OCI-M1 (cell line): ENCODE measurements at regions not wholly inside any gene's neighbourhood (a gene's known extent, or its start where the extent isn't known, plus 50 kb on each side); places are given as distances from the start of the nearest gene placed in this dataset.
"Not testable (repeated sequence)": the region's sequence is repeated elsewhere in the genome, so short reads cannot be mapped to it uniquely, and the experiment has no call there.

Experiments used
- DNase-seq: peaks from one replicate; lab custom pipeline; 2025; lab: John Stamatoyannopoulos, UW

DNA sequence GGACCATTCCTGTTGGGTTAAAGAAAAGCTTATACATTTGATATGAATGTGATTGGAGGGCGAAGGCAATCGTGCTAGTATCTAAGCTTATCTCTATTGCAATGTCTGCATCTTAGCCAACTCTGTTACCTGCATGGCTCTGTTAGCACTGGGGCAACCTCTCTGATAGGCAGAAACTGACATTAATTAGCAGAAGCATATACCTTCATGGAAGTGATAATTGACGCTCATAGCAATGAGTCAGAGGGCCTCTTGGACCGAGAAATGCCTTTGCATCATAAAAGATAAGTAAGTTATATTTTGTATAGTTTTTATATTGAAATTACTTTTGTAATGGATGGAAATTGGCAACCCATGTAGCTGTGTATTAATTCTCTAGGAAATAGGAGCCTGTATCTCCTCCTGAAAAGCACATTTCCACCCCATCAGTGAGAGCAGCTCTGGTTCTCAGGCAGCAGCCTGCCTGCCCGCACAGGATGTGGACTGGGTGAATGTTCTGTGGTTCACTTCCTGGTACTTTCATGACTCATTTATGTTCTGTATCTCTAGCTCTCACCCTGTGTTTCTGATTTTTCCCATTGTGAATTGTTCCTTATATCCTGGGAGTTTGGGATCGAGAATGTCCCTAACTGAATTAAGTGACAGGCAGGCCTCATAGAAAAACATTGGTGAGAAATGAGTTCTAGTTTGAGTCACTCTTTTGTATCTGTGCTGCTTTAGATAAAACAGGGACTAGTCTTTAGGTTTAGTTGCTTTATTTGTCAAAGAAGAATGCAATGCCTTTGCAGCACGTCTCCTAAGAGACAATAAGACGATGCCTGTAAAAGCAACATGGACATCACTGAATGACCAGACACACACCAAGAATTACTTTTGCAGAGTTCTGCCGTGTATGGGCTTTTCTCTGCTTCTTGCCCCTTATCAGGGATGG lies 344.9 kb downstream of the DCDC2C start:
- DNase-seq = no peak

GRCh38 chr2:4049463-4049862 lies 346.1 kb downstream of the DCDC2C start:
- DNase-seq = no peak

DNA sequence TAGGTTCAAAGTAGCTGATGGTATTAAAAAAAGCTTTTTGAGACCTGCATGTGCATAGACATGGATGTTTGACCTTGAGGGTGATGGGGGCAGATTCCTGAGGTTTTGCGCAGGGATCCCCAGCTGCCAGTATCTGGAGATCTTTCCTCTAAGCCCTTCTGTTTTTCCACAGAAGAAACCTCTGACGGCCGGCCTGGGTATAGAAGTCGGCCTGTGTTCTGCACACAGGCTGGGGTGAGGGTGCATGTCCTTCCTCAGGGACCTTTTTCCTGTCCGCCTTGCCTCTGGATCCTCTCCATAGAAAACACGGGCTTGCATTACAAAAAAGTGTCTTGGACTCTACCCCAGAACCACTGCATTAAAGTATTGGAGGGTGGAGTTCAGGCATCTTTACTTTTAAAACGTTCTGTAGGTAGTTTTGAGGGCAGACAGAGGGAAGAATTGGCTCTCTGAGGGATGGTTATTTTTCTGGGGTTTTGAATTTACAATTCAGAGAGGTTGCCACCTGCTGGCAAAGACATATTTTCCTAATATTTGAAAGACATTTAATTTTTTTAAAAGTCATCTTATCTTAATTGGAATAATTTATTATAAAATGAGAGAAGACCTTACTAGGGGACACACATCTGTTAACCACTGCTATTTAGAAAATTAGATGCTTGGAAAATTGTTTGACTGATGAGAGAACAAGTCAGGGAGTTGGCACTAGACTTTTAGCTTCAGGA lies 350.6 kb downstream of the DCDC2C start:
- peak; percentile 5 for DNase-seq

DNA sequence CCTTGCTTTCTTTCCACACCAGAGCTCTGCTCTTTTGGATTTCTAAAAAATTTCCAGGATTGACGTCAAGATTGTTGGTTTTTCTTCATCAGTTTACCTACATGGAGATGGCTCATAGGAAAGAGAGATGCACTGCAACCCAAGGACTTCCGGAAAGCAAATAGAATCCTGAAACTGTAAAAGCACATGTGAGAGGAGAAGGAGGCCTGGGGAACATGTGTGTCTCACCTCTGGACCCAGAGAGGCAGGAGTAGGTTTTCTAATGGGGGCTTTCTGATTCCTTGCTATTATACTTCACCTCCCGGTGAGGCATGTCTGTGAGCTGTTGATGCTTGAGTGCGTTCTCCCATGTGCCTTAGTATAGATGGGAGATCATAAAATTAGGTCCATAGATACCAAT lies 362.8 kb downstream of the DCDC2C start:
- no peak for DNase-seq

GRCh38 chr2:4073026-4073569 lies 369.7 kb downstream of the DCDC2C start:
- DNase-seq = no peak

- no peak for DNase-seq
Measured at GRCh38 chr2:4077017-4077416, 373.6 kb downstream of the DCDC2C start.

DNA sequence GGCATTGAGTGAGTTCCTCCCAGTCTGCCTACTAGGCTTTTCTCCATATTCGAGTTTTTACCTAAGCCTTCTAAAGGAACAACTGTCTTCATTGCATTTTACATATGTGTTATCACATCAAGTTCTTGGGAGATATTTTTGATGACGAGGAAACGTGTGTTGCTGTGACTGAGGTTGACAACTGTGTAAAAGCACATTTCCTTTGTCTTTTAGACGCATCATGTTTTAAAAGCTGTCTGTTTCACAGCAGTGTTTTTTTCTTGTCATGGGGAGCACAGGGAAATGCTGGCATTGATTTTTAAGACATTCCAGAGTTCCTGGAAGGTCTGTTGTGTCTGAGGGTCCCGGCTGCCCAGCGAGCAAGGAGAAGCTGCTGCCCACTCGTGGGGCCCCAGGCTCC lies 381.8 kb downstream of the DCDC2C start:
- DNase-seq = no peak

DNA sequence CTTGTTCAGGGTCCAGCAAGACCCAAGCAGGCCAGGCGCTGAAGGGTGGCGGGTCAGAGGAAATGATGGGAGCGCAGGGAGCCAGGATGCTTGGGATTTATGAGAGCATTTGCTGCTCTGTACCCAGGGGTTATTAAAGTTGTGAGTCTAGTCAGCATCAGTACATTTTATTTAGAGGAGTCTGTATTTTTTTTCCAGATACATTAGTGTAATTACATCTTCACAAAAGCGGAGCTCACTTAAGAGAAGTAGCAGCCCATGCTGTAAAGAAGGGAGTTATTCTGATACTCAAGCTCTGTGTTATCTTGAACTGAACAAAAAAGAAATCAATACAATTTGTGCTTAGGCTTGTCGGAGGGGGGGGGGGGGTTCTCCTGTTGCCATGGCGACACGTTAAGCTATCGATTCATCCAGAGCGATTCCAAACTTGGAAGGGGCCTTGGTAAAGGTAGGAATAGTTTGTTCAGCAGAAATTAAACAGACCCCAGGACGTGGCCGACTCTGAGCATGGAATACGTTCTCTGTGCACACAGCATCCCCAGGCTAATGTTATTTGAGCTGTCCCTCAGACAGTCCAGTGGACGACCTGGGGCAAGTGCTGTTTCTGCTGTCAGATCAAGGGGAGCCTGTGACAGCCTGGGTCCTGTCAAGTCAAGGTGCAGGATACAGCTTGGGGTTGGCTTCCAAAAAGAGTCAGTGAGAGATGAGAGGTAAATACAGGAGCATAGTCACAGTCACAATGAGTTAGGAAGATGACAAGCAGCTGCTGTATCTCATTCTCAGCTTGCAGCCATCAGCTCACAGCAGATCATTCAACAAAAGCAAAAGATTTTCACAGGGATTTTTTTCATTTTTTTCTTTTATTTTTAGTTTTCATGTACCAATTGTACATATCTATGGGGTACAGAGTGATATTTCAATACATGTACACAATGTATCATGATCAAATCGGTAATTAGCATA lies 387.6 kb downstream of the DCDC2C start:
- DNase-seq = no peak

- DNase-seq = no peak
Measured at GRCh38 chr2:4091869-4092268, 388.5 kb downstream of the DCDC2C start.

- DNase-seq = no peak
Measured at GRCh38 chr2:4094743-4095142, 391.4 kb downstream of the DCDC2C start.

GRCh38 chr2:4096978-4097766 lies 393.8 kb downstream of the DCDC2C start:
- DNase-seq = no peak

DNA sequence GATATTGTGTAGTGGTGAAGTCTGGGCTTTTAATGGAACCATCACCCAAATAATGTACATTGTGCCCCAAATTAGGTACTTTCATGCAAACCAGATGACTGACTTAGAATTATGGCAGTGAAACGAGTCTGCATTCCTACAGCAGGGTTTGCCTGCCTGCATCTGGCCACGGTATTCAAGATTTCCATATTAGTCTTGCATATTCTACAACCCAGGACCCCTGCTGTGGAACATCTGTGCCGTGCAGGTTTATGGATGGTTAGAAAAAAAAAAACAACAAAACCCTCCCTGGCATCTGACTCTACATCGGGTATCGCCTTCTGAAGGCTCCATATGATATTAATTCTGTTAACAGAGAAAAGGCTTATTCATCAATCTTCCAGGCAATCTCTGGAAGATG lies 394.8 kb downstream of the DCDC2C start:
- no peak for DNase-seq

DNA sequence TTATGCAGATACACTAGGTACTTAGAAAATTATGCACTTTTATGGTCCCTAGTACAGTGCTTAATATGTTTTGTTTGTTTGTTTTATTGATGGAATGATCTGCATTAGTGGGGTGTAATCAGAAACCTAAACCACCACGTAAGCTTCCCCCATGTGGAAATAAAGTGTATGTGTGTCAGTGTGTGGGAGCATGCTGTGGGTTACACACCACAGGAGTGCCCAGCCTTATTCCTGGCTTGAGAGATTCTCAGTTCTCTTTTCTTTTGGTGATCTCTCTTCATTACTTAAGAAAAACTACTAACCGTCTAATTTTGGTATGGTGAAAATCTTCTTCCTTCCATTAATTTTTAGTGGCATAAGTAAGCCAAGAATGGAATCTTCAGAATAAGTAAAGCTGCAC lies 398.6 kb downstream of the DCDC2C start:
- no peak for DNase-seq

DNA sequence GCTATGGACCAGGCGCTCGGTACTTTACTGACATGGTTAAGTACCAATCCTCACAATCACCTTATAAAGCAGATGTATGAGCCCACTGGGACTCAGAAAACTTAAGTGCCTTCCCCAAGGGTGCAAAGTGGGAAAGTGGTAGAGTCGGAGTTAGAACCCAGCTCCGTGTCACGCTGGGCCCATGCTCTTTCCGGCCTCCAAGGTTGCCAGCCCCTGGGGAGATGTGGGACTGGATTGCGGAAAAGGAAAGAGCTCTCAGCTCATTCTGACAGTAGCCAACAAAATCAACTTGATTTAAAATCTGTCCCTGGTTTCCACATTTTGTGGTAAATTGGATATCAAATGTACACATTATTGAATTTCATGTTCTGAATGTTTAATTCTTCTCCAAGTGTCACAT lies 403.8 kb downstream of the DCDC2C start:
- DNase-seq = no peak

DNA sequence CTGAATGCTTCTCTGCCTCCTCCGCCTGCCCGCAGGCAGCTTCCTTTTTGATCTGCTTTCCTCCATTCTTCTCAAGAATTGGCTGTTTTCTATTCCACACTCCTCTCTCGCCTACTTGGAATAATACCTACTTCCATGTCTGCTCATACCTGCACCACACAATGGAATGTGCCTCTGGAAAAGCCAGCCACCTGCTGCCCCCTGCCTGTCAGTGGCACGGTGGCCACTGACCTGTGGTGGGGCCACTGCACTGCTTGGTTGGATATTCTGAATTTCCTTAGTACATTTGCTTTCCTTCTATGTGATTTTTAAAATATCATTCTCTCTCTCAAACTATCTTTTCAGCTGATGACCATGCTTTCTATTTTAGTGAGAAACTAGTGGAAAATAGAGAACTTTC lies 406.9 kb downstream of the DCDC2C start:
- DNase-seq = no peak

DNA sequence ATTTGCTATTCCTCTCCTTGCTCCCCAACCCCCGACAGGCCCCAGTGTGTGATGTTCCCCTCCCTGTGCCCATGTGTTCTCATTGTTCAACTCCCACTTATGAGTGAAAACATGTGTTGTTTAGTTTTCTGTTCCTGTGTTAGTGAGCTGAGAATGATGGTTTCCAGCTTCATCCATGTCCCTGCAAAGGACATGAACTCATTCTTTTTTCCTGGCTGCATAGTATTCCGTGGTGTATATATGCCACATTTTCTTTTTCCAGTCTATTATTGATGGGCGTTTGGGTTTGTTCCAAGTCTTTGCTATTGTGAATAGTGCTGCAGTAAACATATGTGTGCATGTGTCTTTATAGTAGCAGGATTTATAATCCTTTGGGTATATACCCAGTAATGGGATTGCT lies 412.1 kb downstream of the DCDC2C start:
- DNase-seq = not testable (repeated sequence)

DNA sequence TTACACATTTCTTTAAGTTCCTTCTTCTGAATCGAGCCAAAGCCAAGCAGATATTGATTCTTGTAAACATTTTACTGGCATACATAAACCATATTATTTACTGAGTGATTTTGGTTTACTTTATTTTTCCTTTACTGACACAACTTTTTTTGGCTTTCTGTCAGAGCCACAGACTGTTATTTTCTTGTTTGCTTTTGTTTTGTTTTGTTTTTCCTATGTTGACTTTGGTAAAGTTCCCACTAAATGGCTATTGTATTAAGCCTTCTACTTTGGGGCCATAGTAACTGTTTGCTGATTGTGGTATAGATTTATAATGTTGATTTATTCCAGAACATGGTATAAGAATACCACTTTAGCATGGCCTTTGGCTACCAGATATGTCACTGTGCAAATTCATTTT lies 419.4 kb downstream of the DCDC2C start:
- no peak for DNase-seq

DNA sequence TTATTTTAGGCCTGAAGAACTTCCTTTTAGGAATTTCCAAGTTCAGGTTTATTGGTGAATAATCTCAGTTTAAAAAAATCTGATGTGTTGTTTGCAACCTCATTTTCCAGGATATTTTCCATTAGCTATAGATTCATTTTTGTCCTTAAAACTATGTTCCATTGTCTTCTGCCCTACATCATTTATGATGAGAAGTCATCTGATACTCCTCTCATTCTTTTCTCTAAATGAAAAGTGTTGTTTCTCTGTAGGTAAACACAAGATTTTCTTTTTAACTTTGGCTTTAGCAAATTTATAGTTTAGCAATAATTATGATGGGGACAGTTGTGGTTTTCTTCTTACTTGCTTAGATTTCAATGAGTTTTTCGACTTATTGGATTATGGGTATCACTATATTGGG lies 427.3 kb downstream of the DCDC2C start:
- DNase-seq = peak; percentile 1

DNA sequence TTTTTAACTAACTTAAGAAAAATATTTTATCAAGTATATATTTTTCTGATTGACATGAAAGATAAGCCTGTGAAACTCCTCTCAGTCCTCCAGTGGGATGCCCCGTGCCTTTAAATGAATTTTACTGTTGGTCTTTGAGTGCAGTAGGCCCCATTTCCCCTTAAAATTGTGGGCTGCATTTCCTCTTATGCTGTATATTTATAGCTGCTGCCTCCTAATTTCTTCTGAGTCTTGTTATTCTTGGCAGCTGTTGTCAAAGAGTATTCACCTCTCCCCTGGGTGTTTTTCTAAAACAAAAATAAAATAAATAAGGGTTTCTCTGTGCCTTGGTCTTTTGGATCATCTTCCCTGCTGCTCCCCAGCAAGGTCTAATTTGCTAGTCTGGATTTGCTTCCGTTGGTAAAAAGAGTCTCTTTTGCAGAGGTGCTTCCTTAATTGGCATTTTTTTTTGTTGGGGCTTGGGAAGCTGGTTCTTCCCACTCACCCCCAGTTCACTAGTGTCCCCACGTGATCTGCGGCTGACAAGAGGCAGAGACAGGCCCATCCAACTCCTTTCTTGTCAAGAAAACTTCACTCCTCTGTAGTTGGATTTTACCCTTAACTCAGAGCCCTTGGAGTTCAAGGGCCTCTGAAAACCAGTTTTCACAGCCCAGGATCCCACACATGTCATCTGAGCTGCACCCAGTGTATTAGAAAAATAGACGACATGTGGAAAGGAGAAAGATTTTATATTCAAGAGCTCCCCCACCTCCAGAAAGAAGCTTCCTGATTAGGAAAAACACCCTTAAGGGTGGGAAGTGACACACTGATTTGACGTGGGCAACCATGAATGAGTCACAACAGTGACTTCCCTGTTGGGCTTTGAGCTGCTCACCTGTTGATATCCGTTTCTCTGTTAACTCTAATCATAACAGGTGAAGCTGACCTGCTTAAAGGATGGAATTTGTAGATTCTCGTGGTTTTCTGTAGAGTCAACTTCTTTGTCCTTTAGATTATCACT lies 431.5 kb downstream of the DCDC2C start:
- DNase-seq = no peak

GRCh38 chr2:4135765-4136164 lies 432.4 kb downstream of the DCDC2C start:
- DNase-seq = no peak
